ENCODE measurements at regions not wholly inside any gene's neighbourhood (a gene's known extent, or its start where the extent isn't known, plus 50 kb on each side); places are given as distances from the start of the nearest gene placed in this dataset.

DNA sequence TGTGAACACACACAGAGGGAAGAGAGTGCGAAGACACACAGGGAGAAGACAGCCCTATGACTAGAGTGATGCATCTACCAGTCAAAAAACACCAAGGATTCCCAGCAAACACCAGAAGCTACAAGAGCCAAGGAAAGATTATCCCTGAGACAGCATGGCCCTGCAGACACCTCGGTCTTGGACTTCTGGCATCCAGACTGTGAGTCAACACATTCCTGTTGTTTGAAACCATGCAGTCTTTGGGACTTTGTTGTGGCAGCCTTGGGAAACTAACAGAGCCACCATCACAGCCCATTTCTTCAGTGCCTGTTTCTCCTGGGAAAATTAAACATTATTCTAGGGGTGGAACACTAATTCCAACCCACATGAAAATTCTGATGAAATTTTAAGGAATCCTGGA lies 220.6 kb downstream of the GXYLT1 start:
- Histone ChIP-seq H3K4me3 (ENCODE audit: low read depth, low read length) (no peak overlapping the region), H3K27me3 (ENCODE audit: control insufficient read depth, insufficient read depth, low read length) (no peaks in the 10 kb centered on the region), H3K9me3 (ENCODE audit: control insufficient read depth, insufficient read depth, low read length) (no peaks in the 10 kb centered on the region), H3K27ac (ENCODE audit: low read depth, low read length) (no peak overlapping the region), H3K4me1 (ENCODE audit: control insufficient read depth, insufficient read depth, low read length) (no peaks in the 10 kb centered on the region), H3K36me3 (ENCODE audit: control insufficient read depth, insufficient read depth, low read length) (no peaks in the 10 kb centered on the region)
- DNase-seq (ENCODE audit: low read depth in 4 of 6, low spot score in 6 of 6): no peak
- WGBS (ENCODE audit: insufficient coverage): 90% methylated on average over 1 of the region's 2 CpGs

- no peak overlapping the region for H3K27ac ChIP-seq (ENCODE audit: low read depth, low read length)
- no peak for DNase-seq (ENCODE audit: low read depth in 4 of 6, low spot score in 6 of 6)
- H3K9me3 ChIP-seq (ENCODE audit: control insufficient read depth, insufficient read depth, low read length): no peaks in the 10 kb centered on the region
- no peaks in the 10 kb centered on the region for H3K27me3 ChIP-seq (ENCODE audit: control insufficient read depth, insufficient read depth, low read length)
- no peaks in the 10 kb centered on the region for H3K4me1 ChIP-seq (ENCODE audit: control insufficient read depth, insufficient read depth, low read length)
- no CpG with 5 or more reads among the region's 2 CpGs for WGBS (ENCODE audit: insufficient coverage)
- H3K4me3 ChIP-seq (ENCODE audit: low read depth, low read length): no peak overlapping the region
- H3K36me3 ChIP-seq (ENCODE audit: control insufficient read depth, insufficient read depth, low read length): no peaks in the 10 kb centered on the region
These were observed 221.3 kb downstream of the GXYLT1 start for GRCh38 chr12:41923351-41923750.

- Histone ChIP-seq H3K27ac (ENCODE audit: low read depth, low read length) (no peak overlapping the region), H3K36me3 (ENCODE audit: control insufficient read depth, insufficient read depth, low read length) (no peaks in the 10 kb centered on the region), H3K4me1 (ENCODE audit: control insufficient read depth, insufficient read depth, low read length) (no peaks in the 10 kb centered on the region), H3K9me3 (ENCODE audit: control insufficient read depth, insufficient read depth, low read length) (no peaks in the 10 kb centered on the region), H3K4me3 (ENCODE audit: low read depth, low read length) (no peak overlapping the region), H3K27me3 (ENCODE audit: control insufficient read depth, insufficient read depth, low read length) (no peaks in the 10 kb centered on the region)
- peak in 2 of 6 donors; percentile 49 to 69 for DNase-seq (ENCODE audit: low read depth in 4 of 6, low spot score in 6 of 6)
- WGBS (ENCODE audit: insufficient coverage): no CpG with 5 or more reads among the region's 1 CpG
These were observed 224.3 kb downstream of the GXYLT1 start for GRCh38 chr12:41920355-41920754.

- Histone ChIP-seq H3K27ac (ENCODE audit: low read depth, low read length) (no peak overlapping the region), H3K4me3 (ENCODE audit: low read depth, low read length) (no peak overlapping the region), H3K4me1 (ENCODE audit: control insufficient read depth, insufficient read depth, low read length) (no peaks in the 10 kb centered on the region), H3K9me3 (ENCODE audit: control insufficient read depth, insufficient read depth, low read length) (no peaks in the 10 kb centered on the region), H3K36me3 (ENCODE audit: control insufficient read depth, insufficient read depth, low read length) (no peaks in the 10 kb centered on the region), H3K27me3 (ENCODE audit: control insufficient read depth, insufficient read depth, low read length) (no peaks in the 10 kb centered on the region)
- peak in 4 of 6 donors; percentile 40 to 87 (median 64) for DNase-seq (ENCODE audit: low read depth in 4 of 6, low spot score in 6 of 6)
- WGBS (ENCODE audit: insufficient coverage): 25% methylated on average over 1 of the region's 9 CpGs
These were observed 225.0 kb downstream of the GXYLT1 start for GRCh38 chr12:41919526-41920261.

- Histone ChIP-seq H3K27me3 (ENCODE audit: control insufficient read depth, insufficient read depth, low read length) (no peaks in the 10 kb centered on the region), H3K36me3 (ENCODE audit: control insufficient read depth, insufficient read depth, low read length) (no peaks in the 10 kb centered on the region), H3K27ac (ENCODE audit: low read depth, low read length) (no peak overlapping the region), H3K4me1 (ENCODE audit: control insufficient read depth, insufficient read depth, low read length) (no peaks in the 10 kb centered on the region), H3K9me3 (ENCODE audit: control insufficient read depth, insufficient read depth, low read length) (no peaks in the 10 kb centered on the region), H3K4me3 (ENCODE audit: low read depth, low read length) (no peak overlapping the region)
- no CpG with 5 or more reads among the region's 1 CpG for WGBS (ENCODE audit: insufficient coverage)
- no peak for DNase-seq (ENCODE audit: low read depth in 4 of 6, low spot score in 6 of 6)
These were observed 225.6 kb downstream of the GXYLT1 start for GRCh38 chr12:41919048-41919447.

- no peaks in the 10 kb centered on the region for H3K4me1 ChIP-seq (ENCODE audit: control insufficient read depth, insufficient read depth, low read length)
- H3K9me3 ChIP-seq (ENCODE audit: control insufficient read depth, insufficient read depth, low read length): no peaks in the 10 kb centered on the region
- H3K27me3 ChIP-seq (ENCODE audit: control insufficient read depth, insufficient read depth, low read length): no peaks in the 10 kb centered on the region
- DNase-seq (ENCODE audit: low read depth in 4 of 6, low spot score in 6 of 6): peak in 2 of 6 donors; percentile 31 to 47
- H3K4me3 ChIP-seq (ENCODE audit: low read depth, low read length): no peak overlapping the region
- no peak overlapping the region for H3K27ac ChIP-seq (ENCODE audit: low read depth, low read length)
- H3K36me3 ChIP-seq (ENCODE audit: control insufficient read depth, insufficient read depth, low read length): no peaks in the 10 kb centered on the region
- WGBS (ENCODE audit: insufficient coverage): 25% methylated on average over 2 of the region's 5 CpGs
These were observed 226.7 kb downstream of the GXYLT1 start for GRCh38 chr12:41917938-41918341.

GRCh38 chr12:41917181-41917580 lies 227.5 kb downstream of the GXYLT1 start:
- Histone ChIP-seq H3K4me1 (ENCODE audit: control insufficient read depth, insufficient read depth, low read length) (no peaks in the 10 kb centered on the region), H3K27me3 (ENCODE audit: control insufficient read depth, insufficient read depth, low read length) (no peaks in the 10 kb centered on the region), H3K27ac (ENCODE audit: low read depth, low read length) (no peak overlapping the region), H3K36me3 (ENCODE audit: control insufficient read depth, insufficient read depth, low read length) (no peaks in the 10 kb centered on the region), H3K4me3 (ENCODE audit: low read depth, low read length) (no peak overlapping the region), H3K9me3 (ENCODE audit: control insufficient read depth, insufficient read depth, low read length) (no peaks in the 10 kb centered on the region)
- no peak for DNase-seq (ENCODE audit: low read depth in 4 of 6, low spot score in 6 of 6)

DNA sequence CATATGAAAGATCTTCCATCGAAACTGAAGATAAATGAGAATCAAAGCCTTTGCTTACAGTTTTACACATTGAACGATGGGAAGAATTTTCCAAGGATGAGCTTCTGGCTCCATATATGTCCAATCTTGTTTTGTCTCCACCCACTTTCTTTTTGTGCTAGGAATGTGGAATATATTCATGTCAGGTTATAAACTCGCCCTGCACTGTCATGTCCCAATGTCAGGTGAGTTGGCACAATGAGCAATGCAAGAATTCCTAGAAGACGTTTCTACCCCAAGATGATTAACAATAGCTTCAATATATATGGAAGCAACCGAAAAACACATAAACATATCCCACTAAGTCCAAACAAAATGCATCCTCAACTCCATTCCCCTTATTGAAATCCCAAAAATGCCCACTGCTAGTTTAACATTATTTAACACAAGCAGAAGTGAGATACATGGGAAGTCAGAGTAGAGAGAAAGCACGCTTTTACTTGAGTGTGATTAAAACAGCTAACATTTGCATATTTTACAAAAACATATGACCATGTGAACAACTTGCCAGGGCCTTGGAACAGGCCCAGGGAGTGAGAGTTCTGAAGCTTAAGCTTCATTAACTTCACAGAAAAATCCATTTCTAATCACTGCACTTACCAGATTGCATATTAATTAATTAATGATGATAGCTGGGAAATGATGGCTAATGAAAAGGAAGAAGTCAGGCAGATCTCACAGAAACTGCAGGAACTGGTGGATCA lies 233.9 kb downstream of the GXYLT1 start:
- no CpG with 5 or more reads among the region's 6 CpGs for WGBS (ENCODE audit: insufficient coverage)
- no peaks in the 10 kb centered on the region for H3K27me3 ChIP-seq (ENCODE audit: control insufficient read depth, insufficient read depth, low read length)
- no peaks in the 10 kb centered on the region for H3K4me1 ChIP-seq (ENCODE audit: control insufficient read depth, insufficient read depth, low read length)

DNA sequence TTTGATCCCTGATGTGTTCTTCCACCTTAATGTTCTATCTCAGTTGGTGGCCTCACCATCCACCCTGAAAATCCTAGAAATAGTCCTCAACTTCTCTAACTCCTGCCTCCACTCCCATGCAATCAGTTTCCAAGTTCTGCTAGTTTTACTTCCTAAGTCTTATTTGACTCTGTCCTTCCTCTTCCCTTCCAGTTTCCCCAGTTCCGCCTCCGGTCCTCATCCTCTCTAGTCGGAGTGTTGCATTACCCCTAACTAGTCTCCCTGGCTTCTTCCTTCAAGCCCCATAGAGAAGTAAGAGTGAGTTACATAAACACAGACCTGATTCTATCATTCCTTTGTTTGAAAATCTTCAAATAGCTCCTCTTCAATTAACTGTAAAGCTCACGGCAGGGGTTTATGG lies 236.5 kb downstream of the GXYLT1 start:
- H3K9me3 ChIP-seq (ENCODE audit: control insufficient read depth, insufficient read depth, low read length): no peaks in the 10 kb centered on the region
- no peaks in the 10 kb centered on the region for H3K4me1 ChIP-seq (ENCODE audit: control insufficient read depth, insufficient read depth, low read length)
- H3K27me3 ChIP-seq (ENCODE audit: control insufficient read depth, insufficient read depth, low read length): no peaks in the 10 kb centered on the region
- DNase-seq (ENCODE audit: low read depth in 4 of 6, low spot score in 6 of 6): no peak
- H3K4me3 ChIP-seq (ENCODE audit: low read depth, low read length): no peak overlapping the region
- 100% methylated on average over 4 of the region's 4 CpGs for WGBS (ENCODE audit: insufficient coverage)
- no peaks in the 10 kb centered on the region for H3K36me3 ChIP-seq (ENCODE audit: control insufficient read depth, insufficient read depth, low read length)
- no peak overlapping the region for H3K27ac ChIP-seq (ENCODE audit: low read depth, low read length)

More for the DNA sequence above, 233.9 kb downstream of the GXYLT1 start:
- peak in 1 of 6 donors; percentile 78 for DNase-seq (ENCODE audit: low read depth in 4 of 6, low spot score in 6 of 6)
- no peak overlapping the region for H3K27ac ChIP-seq (ENCODE audit: low read depth, low read length)
- no peaks in the 10 kb centered on the region for H3K36me3 ChIP-seq (ENCODE audit: control insufficient read depth, insufficient read depth, low read length)
- no peaks in the 10 kb centered on the region for H3K9me3 ChIP-seq (ENCODE audit: control insufficient read depth, insufficient read depth, low read length)
- no peak overlapping the region for H3K4me3 ChIP-seq (ENCODE audit: low read depth, low read length)

DNA sequence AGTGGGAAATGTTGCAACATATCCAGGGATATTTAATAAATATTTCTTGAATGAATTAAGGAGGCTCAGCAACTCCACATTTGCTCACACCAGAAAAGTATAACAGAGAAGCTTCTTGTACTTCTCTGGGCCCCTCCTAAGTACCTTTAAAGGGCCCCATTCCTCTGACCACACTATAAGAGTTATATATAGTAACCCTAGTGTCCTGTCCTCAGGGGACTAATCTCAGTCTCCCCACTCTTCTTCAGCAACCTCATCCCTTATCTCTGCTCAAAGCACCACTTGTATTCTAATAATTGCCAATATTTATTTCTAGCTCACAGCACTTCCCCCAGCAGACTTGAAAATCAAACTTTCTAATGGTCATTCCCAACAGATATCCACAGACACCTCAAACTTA lies 237.1 kb downstream of the GXYLT1 start:
- DNase-seq (ENCODE audit: low read depth in 4 of 6, low spot score in 6 of 6): no peak

More for the DNA sequence above, 237.1 kb downstream of the GXYLT1 start:
- no peaks in the 10 kb centered on the region for H3K4me1 ChIP-seq (ENCODE audit: control insufficient read depth, insufficient read depth, low read length)
- no peaks in the 10 kb centered on the region for H3K9me3 ChIP-seq (ENCODE audit: control insufficient read depth, insufficient read depth, low read length)
- H3K27ac ChIP-seq (ENCODE audit: low read depth, low read length): no peak overlapping the region
- no peaks in the 10 kb centered on the region for H3K36me3 ChIP-seq (ENCODE audit: control insufficient read depth, insufficient read depth, low read length)
- H3K27me3 ChIP-seq (ENCODE audit: control insufficient read depth, insufficient read depth, low read length): no peaks in the 10 kb centered on the region
- no peak overlapping the region for H3K4me3 ChIP-seq (ENCODE audit: low read depth, low read length)

All from spinal cord (tissue), 9 donors.